Inferior parietal cortex (tissue), 1 donor: ENCODE measurements at regions not wholly inside any gene's neighbourhood (a gene's known extent, or its start where the extent isn't known, plus 50 kb on each side); places are given as distances from the start of the nearest gene placed in this dataset.
"Not testable (repeated sequence)": the region's sequence is repeated elsewhere in the genome, so short reads cannot be mapped to it uniquely, and the experiment has no call there.

Source experiments
- DNase-seq: peaks from one replicate; pipeline ENCODE4 v3.0.0-alpha.2; 2016; ENCODE audit errors: extremely low spot score

DNA sequence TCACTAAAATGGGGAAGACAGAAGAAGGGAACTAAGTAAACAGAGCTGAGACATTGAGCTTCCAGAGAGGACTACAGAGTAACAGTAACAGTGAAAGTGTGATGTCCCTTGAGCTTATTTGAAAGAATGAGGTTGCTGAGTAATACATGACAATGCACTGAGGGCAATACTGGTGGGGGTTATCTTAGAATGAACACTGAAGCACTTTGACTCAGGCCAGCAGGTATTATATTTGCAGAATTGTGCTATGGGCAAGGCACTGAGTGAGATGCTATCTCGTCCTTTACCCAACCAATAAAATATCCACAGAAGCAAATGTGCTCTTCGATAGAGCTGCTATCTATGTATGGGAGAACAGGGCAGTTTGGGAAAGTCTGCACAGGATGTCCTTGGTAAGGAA is 133.2 kb downstream of the DISP1 start:
- DNase-seq: no peak

DNA sequence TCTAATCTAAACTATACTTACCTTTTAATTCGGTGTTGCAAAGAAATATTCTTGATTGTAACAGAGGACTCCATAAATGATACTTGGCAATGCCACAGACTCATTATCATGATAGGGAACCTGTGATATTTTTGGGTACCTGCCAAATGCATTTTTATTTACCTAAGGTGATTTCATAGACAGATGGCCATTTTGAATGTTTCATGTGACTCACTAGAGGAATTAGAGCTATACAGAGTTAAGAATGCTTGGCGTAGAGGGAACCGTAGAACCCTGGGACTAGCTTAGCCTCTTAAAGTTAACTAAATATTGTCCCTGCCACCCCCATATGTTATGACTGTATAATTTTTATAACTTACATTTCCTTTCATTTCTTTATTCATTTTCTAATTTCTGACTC is 136.1 kb downstream of the DISP1 start:
- no peak for DNase-seq

DNA sequence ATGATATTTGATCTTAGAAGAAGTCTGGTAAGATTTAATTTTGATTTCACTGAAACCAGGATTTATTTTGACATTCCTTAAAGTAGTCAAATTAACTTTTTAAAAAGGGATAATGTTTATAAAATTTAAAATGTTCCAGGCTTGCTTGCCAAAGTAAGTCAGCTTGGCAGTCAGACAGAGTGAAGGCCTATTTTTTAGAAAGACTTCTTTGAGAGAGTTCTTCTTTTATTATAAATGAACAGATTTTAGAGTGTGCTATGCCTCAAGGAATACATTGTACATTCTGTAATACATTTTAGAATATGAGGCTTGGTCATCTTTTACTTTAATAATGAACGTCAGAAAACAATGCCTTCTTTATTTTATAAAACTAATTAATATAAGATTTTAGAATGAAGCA is 138.7 kb downstream of the DISP1 start:
- no peak for DNase-seq

DNA sequence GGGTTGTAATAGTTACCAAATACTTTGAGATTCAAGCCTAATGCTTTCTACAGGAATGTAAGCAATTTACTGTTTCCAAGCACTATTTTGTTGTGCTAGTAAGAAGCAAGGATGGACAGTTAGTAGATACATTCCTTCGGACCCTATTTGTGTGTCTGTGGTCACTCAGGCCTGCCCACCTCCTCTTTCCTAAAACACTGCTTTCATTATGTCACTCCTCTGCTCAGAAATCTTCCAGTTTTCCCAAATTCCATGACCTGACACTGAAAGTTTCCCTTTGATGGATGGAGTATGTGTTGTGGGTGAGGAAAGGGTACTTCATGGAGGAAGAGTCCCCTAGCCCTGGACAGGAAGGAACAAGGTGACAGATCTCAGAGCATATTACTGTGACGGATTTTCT is 141.1 kb downstream of the DISP1 start:
- no peak for DNase-seq

DNA sequence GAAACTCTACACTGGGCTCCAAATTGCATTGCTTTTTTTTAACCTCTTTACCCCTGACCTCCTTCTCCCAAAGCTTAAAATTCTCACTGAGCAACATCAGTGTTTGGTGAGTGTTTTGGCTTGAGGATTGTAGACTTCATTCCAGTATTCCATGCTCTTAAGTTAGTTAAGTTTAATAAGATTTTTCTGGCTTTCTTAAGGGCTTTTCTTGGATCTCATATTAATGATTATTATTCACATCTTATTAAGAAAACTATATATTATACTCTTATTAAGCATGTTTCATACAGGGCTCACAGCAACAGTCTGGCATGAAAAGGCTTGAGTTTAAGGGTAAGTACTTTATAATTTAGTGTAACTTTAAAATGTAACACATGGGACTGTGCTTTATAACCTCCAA is 141.8 kb downstream of the DISP1 start:
- no peak for DNase-seq

DNA sequence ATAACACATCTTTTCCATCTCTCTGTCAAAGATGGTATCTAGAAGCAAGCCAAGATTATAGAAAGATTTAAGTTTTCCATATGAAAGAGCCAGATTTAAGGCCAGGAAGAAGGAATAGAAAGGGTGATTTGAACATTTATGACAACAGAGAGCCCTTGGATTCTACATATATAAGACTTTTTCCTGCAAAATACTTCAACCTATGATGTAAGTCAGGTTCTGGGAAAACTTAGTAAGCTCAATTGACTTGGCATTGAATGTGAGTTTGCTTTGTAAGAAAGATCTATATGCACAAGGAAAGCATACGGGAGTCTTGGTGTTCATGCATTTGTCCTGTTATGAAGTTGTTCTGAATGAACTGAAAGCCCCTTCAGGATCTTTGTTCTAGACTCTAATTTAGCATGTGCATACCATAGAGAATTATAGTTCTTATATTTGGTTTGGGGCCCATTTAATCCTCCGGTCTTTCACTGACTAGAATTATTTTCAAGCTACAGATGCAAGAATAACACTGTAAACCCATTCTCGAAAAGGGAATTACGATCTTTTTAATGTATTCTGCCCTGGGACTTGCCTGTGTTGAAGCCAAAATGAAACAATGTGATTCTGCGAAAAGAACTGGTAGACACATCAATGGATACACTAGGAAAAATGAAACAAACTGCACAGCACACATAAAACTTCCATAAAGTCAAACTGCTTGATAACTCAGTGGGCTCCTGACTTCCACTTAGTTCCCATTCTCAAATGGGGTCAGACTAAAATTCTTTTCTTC is 152.8 kb downstream of the DISP1 start:
- no peak for DNase-seq

DNA sequence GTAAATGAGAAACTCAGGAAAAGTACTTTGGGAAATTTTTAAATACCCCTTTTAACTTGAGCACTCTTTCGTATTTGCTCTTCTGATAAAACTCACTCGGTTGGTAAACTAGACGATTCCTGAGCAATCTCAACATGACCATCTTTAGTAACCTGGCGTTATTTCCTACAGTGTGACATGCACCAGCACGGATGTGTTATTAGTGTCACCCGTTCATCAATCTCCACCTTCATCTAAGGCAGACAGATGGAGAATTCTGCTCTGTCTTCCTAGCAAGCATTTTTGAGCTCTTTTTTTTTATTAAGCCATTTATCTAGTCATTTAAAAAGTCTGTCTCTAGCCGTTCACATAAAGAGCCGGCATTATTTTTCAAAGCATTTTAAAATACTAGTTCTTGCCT is 155.2 kb downstream of the DISP1 start:
- DNase-seq: no peak

DNA sequence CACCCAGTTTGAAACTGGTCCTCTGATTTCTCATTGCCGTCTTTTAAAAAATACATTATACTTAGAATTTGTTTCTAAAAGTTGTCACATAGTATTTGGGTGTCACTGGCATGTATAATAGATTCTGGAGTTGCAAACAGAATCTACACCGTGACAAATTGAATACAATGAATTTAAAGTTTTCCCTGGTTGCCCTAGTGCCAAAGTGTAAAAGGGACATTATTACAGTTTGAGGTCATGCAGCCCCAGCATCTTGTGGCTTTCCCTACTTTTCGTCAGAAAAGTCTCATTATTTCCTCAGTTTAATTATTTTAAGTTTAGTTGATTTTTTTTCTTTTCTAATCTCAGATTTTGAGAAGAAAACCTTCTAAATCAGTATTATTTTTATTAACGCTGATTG is 155.9 kb downstream of the DISP1 start:
- no peak for DNase-seq

DNA sequence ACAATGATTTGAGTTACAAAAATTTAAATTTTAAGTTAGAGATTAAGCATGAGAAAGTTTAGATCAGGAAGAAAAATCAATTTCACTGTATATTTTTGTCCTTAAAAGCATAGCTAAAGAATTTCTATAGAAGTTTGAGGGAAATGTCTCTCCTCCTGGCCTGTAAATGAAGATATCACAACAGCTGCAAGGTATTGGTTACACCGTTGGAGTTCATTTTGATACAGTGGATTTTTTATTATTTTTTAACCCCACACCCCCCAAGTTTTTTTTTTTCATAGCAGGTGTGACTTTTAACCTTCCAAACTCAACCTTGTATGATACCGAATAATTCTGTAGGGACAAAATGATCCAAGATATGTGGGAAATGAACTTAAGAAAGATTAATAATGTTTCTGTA is 156.3 kb downstream of the DISP1 start:
- DNase-seq: no peak

DNA sequence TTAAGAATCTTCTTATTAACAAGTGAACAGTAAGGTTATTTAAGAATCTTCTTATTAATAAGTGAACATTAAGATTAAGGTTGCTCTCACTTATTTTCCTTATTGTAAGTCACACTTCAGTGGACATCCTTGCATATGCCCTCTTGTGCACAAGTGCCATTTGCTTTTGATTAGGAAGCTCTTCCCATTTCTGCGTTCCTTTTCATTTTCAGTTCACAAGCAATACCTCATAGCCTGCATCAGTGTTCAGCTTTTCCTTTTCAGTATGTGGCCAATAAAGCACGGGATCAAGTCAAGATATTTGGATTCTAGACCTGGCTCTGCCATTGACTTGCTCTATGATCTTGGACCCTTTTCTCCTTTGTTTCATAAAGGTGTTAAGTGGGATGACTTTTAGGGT is 158.7 kb downstream of the DISP1 start:
- DNase-seq: no peak

DNA sequence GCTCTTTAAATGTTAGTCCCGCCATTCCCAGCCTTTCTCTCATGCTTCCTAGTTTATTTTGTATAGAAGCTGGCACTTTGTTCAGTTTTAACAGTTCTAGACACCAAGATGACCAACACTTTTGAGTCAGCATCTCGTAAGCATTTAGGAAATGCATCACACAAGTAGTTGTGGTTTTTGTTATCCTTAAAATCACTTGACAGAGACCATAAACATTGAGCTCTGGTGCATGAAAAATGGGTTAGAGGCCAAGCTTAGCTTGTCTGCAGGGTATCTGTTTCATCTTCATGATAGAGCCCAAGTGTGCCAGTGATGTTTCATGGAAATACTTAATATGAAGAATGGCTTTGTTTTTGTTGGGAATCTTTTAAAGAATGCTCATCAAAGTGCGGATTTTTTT is 159.7 kb downstream of the DISP1 start:
- DNase-seq: no peak

DNA sequence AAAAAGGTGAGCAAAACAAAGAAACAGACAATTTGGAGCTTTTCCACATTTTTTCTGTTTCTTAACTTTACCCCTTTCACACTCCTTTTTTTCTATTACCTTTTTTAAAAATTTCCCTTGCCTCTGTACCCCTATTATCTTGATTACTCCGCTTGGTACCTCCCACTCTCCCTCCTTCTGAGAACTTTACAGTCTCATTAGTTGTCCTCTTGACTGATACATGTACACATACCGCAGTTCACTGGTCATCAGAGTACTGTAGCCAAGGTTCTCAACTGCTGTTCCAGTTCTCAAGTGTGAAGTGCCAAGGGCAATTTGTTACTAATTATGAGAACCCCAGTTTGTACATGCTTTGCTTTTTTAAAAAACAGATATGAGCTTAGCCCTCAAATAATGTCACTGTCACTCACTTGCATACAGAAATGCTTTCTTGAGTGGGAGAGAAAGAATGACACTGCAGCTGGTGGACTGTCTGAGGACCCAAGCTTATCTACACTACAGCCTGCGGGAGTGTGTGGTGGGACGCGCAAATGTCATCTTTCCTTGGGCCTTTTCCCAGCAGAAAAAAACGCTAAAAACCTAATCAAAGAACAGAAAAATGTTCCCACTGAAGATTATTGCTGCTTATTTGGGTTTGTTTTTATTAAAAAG is 160.8 kb downstream of the DISP1 start:
- no peak for DNase-seq

DNA sequence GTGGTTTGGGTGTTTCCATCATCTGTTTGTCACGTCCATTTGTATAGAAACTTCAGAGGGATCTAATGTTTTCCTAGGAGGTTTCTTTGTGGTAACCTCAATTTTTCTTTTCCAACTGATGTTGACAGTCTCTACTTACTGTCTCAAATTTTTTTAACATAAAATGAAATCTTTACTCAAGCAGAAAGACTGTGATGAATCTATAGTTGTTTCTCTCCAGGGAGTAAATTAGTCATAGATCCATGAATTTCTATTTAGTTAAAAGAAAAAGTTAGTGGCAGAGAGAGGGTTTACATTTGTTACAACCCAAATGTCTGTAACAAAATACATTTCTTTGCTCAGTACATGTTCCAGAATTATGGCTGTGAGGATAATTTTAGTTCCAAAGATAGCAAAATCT is 161.6 kb downstream of the DISP1 start:
- DNase-seq: no peak

DNA sequence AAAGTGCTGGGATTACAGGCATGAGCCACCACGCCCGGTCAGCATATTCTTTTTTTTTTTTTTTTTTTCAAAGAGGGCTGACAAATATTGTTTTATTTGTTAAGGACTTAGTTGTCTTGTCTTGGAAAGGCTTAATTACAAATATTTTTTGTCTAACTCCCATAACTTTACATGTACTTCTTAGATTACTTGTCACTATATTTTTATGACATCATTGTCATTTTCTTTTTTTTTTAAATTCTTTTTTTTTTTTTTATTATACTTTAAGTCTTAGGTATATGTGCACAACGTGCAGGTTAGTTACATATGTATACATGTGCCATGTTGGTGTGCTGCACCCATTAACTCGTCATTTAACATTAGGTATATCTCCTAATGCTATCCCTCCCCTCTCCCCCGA is 162.5 kb downstream of the DISP1 start:
- not testable (repeated sequence) for DNase-seq

DNA sequence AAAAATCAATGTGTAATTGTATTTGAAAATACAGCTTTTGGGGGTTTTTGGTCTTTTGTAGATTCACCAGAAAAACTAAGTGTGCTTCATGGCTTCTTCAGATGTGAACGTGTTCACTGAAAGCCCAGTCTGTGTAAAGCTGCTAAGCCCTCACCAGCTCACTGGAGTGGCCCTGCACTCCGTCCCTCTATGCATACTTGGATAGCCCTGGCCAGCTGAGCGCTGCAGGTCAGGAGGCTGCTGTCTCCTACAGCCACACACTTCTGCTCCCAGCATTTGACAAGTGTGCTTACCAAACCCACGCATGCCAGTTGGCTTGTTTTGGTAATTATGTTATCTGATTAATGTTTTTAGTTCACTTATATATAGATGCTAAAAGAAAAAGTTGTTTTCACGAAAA is 163.5 kb downstream of the TLR5 start:
- DNase-seq: no peak

DNA sequence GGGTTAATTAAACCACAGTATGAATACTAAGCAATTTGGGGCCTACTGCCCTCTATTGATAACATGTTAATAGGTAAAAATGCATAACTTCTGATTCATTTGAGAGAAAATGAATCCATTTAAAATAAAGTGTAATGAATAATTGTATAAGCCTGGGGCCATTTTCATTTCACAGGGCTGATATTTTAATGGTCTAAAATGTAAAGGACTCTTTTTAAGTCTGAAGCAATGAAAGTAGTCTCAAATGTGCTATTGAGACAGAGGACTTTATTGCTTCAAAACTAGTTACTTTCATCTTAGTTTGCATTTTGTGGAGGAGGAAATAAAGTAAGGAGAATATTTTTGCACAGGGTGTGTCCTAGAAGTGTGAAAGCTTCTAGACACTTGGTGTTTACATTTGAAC is 155.4 kb downstream of the TLR5 start:
- DNase-seq: no peak

DNA sequence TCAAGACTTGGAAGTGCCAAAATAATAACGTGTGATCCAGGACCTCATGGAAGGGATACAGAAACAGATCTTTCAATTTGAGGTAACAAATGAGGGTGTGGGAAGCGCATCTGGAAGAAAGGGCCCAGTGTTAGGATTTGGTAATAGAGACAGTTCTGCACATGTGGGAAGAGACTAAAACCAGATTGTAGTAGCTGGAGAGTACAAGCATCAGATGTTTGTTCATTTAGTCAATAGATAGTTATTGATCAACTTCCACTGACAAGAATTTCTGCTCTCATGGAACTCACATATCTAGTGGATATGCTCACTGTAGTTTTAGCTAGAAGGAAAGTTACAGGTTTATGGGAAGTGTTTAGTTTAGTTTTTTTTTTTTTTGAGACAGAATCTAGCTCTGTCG is 153.6 kb downstream of the TLR5 start:
- no peak for DNase-seq

DNA sequence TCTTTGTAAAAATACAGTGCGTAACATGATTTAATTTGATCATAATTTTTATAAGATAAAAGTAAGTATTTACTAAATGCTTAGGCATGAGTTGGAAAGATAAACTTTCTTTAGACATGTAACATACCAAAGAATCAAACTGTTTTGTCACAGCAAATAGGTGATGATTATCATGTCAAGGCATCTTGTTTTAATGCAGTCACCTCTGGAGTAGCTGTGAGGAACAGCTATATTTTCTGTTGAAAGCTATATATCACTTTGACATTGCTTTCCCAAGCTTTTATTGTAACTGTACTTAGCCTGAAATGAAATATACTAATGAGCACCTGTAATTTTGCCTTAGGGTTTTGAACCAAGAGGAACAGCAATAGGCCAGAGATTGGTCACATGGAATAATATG is 151.9 kb downstream of the TLR5 start:
- DNase-seq: no peak

DNA sequence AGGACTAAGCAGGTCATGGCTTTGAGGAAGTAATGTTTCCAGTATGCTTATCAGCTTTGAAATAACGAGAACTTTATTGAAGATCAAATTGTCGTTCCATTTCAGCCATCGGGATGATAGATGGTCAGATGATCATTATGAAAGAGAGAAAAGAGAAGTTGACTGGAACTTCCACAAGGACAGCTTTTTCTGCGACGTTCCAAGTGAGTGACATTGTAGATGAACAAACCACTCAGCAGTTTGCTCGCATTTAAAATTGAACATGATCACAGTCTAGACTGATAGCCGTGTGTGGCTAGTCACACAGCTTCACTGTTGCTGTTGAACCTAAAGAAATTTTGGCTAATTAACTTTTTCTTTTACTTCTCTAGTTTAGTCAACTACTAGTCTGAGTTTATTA is 151.1 kb downstream of the TLR5 start:
- DNase-seq: no peak

DNA sequence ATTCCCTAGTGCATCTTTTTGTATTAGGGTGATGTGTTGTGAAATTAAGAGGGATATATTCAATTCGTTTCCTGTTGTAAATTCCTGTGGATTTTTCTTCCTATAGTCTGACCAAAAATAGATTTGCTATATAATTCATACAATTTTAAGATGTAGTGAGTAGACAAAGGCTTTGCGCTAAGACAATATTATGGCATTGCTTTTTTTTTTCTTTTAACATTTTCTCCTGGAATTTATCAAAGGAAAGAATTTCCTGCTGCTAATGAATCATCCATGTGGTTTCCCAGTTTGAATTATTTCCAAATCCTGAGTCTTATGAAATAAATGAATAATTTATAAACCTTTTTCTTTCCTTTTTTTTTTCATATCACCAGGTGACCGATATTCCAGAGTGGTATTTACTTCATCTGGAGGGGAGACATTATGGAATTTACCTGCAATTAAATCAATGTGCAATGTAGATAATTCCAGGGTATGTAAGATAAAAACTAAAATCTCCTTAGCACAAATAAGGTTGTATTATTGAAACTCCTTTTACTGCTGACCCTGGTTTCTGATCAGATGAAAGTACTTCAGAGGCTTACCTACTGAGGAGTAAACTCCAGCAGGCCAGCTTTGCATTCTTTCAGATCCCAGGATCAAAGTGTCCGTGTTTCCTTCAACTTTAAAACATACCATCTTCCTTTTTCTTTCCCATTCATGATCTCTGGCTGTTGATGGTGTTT is 148.4 kb downstream of the TLR5 start:
- DNase-seq: no peak

DNA sequence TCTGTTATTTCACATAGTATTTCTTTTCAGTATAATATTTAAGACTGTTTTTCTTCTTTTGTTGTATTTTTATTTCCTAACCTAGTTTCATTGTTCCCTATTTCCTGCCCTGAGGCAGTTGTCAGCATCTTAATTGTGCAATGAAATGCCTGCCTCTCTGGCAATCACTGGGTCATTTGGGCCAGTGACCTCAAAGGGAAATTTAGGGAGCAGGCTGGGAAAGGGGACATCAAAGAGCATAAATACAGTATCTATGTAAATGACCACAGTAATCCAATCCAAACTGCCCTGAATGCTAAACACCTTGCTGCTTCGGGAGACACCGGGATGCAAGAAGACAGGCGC is 147.8 kb downstream of the TLR5 start:
- no peak for DNase-seq

DNA sequence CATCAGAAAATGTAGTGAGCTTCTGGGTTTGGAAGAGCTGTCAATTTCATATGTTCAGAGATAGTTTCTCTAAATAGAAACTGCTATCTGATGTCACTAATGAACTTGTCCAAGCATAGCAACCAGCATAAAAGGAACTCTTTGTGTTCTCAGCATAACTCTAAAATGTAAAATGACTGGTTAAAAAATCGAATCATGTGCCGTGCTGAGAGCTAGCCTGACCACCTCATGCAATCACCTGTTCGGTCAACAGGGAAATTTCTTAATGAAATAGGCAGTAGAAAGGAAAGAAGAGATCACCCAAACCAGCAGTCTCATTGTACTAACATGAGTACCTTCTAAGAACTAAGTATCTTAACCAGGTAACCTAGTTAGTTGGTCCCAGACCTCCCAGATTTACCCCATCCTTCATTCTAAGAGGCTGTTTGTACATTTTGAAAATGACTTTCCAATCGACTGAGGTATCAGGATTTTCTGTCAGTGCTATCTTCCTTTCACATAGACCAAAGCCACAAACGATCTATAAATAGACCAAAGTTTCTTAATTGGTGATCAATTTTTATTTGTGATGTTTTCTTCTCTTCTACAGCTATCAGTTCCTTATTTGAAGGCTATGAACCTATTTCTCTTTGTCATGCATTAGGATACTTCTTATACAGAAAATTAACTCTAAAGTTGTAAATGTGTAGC is 147.3 kb downstream of the TLR5 start:
- no peak for DNase-seq
